Hematopoietic multipotent progenitor cell treated with erythropoietin and hydrocortisone succinate and interleukin-3 and kit ligand, for 15 days (in vitro differentiated cells): ENCODE measurements at regions not wholly inside any gene's neighbourhood (a gene's known extent, or its start where the extent isn't known, plus 50 kb on each side); places are given as distances from the start of the nearest gene placed in this dataset.
A peak's percentile ranks its signal among the peaks of the same experiment; 100 is the strongest.
"Not testable (repeated sequence)": the region's sequence is repeated elsewhere in the genome, so short reads cannot be mapped to it uniquely, and the experiment has no call there.

Experiments
- DNase-seq: peaks from one replicate; pipeline ENCODE4 v3.0.0-alpha.2; 2015; ENCODE audit warnings: low spot score

- DNase-seq: no peak
Observed at GRCh38 chr14:49367696-49368095, 218.5 kb downstream of the RPS29 start.

GRCh38 chr14:49366416-49366815 is 219.8 kb downstream of the RPS29 start:
- no peak for DNase-seq

GRCh38 chr14:49364752-49365117 is 221.4 kb downstream of the RPS29 start:
- no peak for DNase-seq

- DNase-seq: no peak
Observed at GRCh38 chr14:49363821-49364751, 222.1 kb downstream of the RPS29 start.

GRCh38 chr14:49362916-49363315 is 223.3 kb downstream of the RPS29 start:
- no peak for DNase-seq

GRCh38 chr14:49339130-49339529 is 247.1 kb downstream of the RPS29 start:
- DNase-seq: no peak

- no peak for DNase-seq
Observed at GRCh38 chr14:49319810-49320209, 266.4 kb downstream of the RPS29 start.

- no peak for DNase-seq
Observed at GRCh38 chr14:49315570-49315969, 270.6 kb downstream of the RPS29 start.

GRCh38 chr14:49314737-49315136 is 271.4 kb downstream of the RPS29 start:
- no peak for DNase-seq

- DNase-seq: no peak
Observed at GRCh38 chr14:49313108-49313507, 273.1 kb downstream of the RPS29 start.

GRCh38 chr14:49310298-49310697 is 275.9 kb downstream of the RPS29 start:
- DNase-seq: no peak

- peak; percentile 8 for DNase-seq
Observed at GRCh38 chr14:49306152-49306751, 279.9 kb downstream of the RPS29 start.

- DNase-seq: no peak
Observed at GRCh38 chr14:49303946-49304516, 282.1 kb downstream of the RPS29 start.

- no peak for DNase-seq
Observed at GRCh38 chr14:49297102-49297501, 289.1 kb downstream of the RPS29 start.

GRCh38 chr14:49294621-49295148 is 291.5 kb downstream of the RPS29 start:
- DNase-seq: no peak

GRCh38 chr14:49287004-49287403 is 299.2 kb downstream of the RPS29 start:
- DNase-seq: no peak

GRCh38 chr14:49286257-49286983 is 299.8 kb downstream of the RPS29 start:
- DNase-seq: no peak

GRCh38 chr14:49280566-49280965 is 305.6 kb downstream of the RPS29 start:
- no peak for DNase-seq

GRCh38 chr14:49250517-49250916 is 335.7 kb downstream of the RPS29 start:
- DNase-seq: no peak

- no peak for DNase-seq
Observed at GRCh38 chr14:49250109-49250508, 336.1 kb downstream of the RPS29 start.

GRCh38 chr14:49249022-49249421 is 337.2 kb downstream of the RPS29 start:
- DNase-seq: no peak

GRCh38 chr14:49243777-49244176 is 342.4 kb downstream of the RPS29 start:
- not testable (repeated sequence) for DNase-seq
